ENCODE measurements at regions not wholly inside any gene's neighbourhood (a gene's known extent, or its start where the extent isn't known, plus 50 kb on each side); places are given as distances from the start of the nearest gene placed in this dataset.

DNA sequence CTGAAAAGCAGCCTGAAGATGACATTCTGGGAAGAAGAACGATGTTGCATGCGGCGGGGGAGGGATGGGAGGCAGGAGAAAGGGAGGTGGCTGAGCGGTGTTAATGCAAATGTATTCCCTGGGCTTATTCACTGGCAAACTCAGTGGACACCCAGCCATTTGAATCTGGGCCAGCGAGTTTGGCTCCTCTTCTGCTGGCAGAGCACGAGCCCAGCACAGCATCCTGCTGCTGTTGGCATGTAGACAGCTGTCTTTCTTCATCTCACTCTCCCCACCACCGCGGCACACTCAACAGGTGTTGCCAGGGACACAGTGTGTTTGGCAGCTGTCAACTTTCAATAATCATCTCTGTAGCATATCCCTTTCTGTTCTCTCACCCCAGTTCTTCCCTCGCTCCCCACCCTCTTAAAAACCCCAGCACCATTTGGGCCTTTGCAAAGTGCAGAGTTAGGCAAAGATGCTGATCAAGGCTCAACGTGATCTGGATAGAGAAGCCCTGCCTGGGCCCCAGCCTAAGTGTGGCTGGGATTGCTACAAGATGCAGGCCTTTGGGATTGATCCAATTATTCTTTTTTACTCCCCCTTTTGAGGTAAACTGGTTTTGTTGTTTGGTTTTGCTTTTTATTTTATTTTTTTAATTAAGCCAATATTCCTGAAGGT lies 131.9 kb downstream of the EXOC5 start (continued):
- TF ChIP-seq, protein P1, sequence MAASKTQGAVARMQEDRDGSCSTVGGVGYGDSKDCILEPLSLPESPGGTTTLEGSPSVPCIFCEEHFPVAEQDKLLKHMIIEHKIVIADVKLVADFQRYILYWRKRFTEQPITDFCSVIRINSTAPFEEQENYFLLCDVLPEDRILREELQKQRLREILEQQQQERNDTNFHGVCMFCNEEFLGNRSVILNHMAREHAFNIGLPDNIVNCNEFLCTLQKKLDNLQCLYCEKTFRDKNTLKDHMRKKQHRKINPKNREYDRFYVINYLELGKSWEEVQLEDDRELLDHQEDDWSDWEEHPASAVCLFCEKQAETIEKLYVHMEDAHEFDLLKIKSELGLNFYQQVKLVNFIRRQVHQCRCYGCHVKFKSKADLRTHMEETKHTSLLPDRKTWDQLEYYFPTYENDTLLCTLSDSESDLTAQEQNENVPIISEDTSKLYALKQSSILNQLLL (CRISPR knock-in tag; IDR thresholded peaks at IDR 0.05; ENCODE audit: borderline replicate concordance) = no peak
- TF ChIP-seq FOXP1 (CRISPR knock-in tag; IDR thresholded peaks at IDR 0.05) (no peak), EGR1 (conservative IDR thresholded peaks at IDR 0.05) (no peak), ZFX (CRISPR knock-in tag; IDR thresholded peaks at IDR 0.05) (no peak), LCOR (CRISPR knock-in tag; IDR thresholded peaks at IDR 0.05) (no peak)
- TF ChIP-seq, protein P2, sequence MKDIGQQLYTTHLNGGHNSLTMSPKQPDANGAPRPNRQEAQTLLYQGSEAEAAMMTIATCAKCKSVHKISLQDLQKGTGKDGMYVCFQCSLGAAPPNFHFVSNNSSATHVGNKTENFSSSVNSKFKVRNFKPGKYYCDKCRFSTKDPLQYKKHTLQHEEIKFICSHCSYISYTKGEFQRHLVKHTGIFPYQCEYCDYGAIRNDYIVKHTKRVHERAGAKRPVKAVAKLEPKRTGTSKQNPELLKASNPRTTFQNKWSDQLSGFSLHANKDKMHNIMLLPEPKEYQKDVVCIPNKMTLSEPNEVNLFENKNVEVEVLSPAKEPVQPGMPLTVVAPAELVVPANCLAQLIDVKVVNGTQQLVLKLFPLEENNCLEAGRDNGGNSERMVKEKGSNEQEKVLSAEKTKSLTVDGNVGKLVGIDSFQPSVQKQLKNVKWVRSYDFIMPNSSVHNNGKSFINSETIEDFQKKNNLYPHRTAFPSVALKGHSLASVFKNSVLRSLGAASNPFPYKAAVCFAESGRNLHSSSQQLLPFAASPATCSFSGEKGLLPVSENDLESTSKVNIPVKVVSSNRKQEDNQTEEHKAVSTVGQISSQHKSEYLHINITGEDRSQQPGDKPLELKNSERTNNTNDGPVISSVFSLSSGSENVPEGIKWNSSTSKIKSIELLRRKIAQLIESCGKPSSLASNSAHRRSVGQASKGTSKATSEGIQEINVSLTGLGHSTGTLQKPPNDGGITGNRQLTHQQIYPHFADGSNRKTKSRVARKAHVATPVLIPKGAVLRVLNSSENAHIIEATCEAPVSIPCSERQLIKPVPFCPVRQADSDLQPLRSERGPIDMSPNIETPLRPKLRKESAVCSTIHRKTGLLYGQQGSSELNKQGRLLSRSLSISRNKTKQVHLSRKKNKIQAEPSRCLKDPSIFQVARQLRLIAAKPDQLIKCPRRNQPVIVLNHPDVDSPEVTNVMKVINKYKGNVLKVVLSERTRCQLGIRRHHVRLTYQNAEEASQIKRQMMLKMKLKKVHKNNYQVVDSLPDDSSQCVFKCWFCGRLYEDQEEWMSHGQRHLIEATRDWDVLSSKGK (CRISPR knock-in tag; IDR thresholded peaks at IDR 0.05) = no peak
- TF ChIP-seq, protein P3, sequence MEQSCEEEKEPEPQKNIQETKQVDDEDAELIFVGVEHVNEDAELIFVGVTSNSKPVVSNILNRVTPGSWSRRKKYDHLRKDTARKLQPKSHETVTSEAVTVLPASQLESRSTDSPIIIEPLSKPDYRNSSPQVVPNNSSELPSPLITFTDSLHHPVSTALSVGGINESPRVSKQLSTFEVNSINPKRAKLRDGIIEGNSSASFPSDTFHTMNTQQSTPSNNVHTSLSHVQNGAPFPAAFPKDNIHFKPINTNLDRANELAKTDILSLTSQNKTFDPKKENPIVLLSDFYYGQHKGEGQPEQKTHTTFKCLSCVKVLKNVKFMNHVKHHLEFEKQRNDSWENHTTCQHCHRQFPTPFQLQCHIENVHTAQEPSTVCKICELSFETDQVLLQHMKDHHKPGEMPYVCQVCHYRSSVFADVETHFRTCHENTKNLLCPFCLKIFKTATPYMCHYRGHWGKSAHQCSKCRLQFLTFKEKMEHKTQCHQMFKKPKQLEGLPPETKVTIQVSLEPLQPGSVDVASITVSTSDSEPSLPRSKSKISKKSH (CRISPR knock-in tag; IDR thresholded peaks at IDR 0.05) = no peak
- TF ChIP-seq, protein P4, sequence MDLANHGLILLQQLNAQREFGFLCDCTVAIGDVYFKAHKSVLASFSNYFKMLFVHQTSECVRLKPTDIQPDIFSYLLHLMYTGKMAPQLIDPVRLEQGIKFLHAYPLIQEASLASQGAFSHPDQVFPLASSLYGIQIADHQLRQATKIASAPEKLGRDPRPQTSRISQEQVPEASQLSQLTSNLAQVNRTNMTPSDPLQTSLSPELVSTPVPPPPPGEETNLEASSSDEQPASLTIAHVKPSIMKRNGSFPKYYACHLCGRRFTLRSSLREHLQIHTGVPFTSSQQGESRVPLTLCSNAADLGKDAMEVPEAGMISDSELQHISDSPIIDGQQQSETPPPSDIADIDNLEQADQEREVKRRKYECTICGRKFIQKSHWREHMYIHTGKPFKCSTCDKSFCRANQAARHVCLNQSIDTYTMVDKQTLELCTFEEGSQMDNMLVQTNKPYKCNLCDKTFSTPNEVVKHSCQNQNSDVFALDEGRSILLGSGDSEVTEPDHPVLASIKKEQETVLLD (IDR thresholded peaks at IDR 0.05) = no peak

Measured in K562 (cell line).